SK-N-MC (cell line): ENCODE measurements at regions not wholly inside any gene's neighbourhood (a gene's known extent, or its start where the extent isn't known, plus 50 kb on each side); places are given as distances from the start of the nearest gene placed in this dataset.
A peak's percentile ranks its signal among the peaks of the same experiment; 100 is the strongest.

ENCODE experiments used
- DNase-seq: peaks from one replicate; pipeline ENCODE4 v3.0.0-alpha.2; 2011; ENCODE audit warnings: low read depth, low spot score
- H3K27ac ChIP-seq: fragments of 200-600 bp; sonication (generic); 2 replicates; pipeline ENCODE4 v1.5.1; 2016; ENCODE audit warnings: mixed run types
- H3K36me3 ChIP-seq: fragments of 200-600 bp; sonication (generic); 2 replicates; pipeline ENCODE4 v1.6.1; 2017; ENCODE audit warnings: antibody characterized with exemption, low read length, mixed read lengths; ENCODE audit not compliant: insufficient read depth
- H3K4me3 ChIP-seq: fragments of 200-600 bp; sonication (generic); 2 replicates; pipeline ENCODE4 v1.5.1; 2016
- H3K9ac ChIP-seq: fragments of 200-600 bp; sonication (generic); 2 replicates; pipeline ENCODE4 v1.8.0; 2017; ENCODE audit warnings: mixed run types, mixed read lengths; ENCODE audit not compliant: insufficient read length
- H3K9me3 ChIP-seq: fragments of 200-600 bp; sonication (generic); 2 replicates; pipeline ENCODE4 v1.6.1; 2017; ENCODE audit warnings: low read depth, mild to moderate bottlenecking, antibody characterized with exemption, low read length, moderate library complexity, mixed read lengths
- EZH2 ChIP-seq: fragments of 200-600 bp; sonication (generic); IDR thresholded peaks from one replicate; pipeline ENCODE4 v1.6.1; 2017; ENCODE audit warnings: antibody characterized with exemption
- FOXP2 ChIP-seq: optimal IDR thresholded peaks from 2 replicates; pipeline ENCODE3; 2011; ENCODE audit warnings: mild to moderate bottlenecking, moderate library complexity; ENCODE audit not compliant: insufficient read depth; ENCODE audit errors: extremely low read length, control extremely low read depth
- POLR2AphosphoS5 ChIP-seq: IDR thresholded peaks from 2 replicates; pipeline ENCODE4 v1.6.1; 2012; ENCODE audit warnings: mild to moderate bottlenecking, low read depth, low read length, borderline replicate concordance

DNA sequence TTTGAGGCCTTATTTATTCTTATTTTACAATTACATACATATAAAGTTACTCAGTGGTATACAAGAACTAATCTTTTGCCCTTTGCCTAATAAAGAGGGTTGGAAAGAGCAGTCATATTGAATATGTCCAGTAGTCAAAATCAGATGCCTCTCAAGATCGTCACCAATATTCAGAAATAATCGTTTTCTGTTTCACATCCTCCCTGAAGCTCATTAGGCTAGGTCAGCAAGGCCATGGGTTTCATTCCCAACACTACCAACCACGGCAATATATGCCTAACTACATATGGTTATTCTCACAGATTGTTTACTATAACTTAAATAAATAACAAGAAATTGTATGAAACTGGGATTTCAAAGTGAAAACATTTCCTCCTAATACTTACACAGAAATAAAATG, 167.2 kb upstream of the MANEA start:
- H3K4me3 ChIP-seq = no peak overlapping the region
- no peak for DNase-seq
- H3K9me3 ChIP-seq = no peaks in the 10 kb centered on the region
- no peaks in the 10 kb centered on the region for H3K36me3 ChIP-seq
- H3K9ac ChIP-seq = no peak overlapping the region
- no peak overlapping the region for H3K27ac ChIP-seq
- TF ChIP-seq EZH2 = no peak
- no peak for TF ChIP-seq FOXP2
- TF ChIP-seq POLR2AphosphoS5 = no peak

DNA sequence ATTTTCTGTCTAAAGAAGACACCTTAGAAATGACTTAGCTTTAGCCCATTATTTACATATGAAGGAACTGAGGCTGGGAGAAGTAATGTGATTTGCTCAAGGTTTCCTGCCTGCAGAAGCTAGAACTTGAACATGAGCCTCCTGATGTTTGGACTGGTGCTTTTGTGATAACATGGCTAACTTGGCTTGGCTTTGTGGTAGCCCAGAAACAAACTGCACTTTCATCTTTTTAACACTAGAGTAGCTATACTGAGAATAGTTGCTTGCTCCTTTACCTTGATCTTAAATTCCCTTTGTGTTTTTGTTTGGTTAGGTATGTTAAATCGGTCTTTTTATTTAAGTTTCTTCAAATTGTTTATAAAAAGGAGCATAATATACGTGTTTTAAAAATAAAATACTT, 163.5 kb upstream of the MANEA start:
- Histone ChIP-seq H3K9me3 (no peaks in the 10 kb centered on the region), H3K9ac (no peak overlapping the region), H3K36me3 (no peaks in the 10 kb centered on the region), H3K27ac (no peak overlapping the region), H3K4me3 (no peak overlapping the region)
- TF ChIP-seq EZH2 (no peak), POLR2AphosphoS5 (no peak), FOXP2 (no peak)
- no peak for DNase-seq

DNA sequence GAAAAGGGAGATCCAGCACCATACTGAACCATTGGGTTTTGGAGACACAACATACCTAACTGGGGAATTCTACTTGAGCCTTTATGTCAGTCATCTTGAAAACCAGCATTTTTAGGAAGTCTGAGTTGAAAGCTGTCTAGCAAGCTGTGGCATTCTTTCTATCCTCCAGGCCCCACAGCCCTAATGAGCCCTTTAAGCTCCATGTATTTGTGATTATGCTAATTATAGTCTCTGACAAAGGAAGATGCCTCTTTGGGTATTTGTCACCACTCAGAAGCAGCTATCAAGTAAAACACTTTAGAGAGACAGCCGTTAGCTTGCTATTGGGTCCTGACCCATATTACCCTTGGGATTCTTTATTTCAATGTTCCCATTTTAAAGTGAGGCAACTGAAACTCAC, 159.5 kb upstream of the MANEA start:
- Histone ChIP-seq H3K9me3 (no peaks in the 10 kb centered on the region), H3K4me3 (no peak overlapping the region), H3K36me3 (no peaks in the 10 kb centered on the region), H3K27ac (no peak overlapping the region), H3K9ac (no peak overlapping the region)
- TF ChIP-seq POLR2AphosphoS5 (no peak), EZH2 (no peak), FOXP2 (no peak)
- DNase-seq = no peak

DNA sequence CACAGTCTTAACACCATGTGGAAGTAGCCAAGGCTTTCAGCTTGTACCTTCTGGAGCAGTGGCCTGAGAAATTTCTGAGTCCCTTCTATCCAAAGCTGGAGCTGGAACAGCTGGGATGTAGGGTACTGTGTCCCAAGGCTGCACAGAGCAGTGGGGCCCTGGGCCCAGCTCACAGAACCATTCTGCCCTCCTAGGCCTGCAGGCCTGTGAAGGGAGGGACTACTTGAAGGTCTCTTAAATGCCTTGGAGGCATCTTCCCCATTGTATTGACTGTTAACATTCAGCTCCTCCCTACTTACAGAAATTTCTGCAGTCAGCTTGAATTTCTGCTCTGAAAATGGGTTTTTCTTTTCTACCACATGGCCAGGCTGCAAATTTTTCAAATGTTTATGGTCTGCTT, 156.5 kb upstream of the MANEA start:
- DNase-seq = no peak
- TF ChIP-seq POLR2AphosphoS5 = no peak
- TF ChIP-seq EZH2 = no peak
- no peak for TF ChIP-seq FOXP2
- no peak overlapping the region for H3K4me3 ChIP-seq

DNA sequence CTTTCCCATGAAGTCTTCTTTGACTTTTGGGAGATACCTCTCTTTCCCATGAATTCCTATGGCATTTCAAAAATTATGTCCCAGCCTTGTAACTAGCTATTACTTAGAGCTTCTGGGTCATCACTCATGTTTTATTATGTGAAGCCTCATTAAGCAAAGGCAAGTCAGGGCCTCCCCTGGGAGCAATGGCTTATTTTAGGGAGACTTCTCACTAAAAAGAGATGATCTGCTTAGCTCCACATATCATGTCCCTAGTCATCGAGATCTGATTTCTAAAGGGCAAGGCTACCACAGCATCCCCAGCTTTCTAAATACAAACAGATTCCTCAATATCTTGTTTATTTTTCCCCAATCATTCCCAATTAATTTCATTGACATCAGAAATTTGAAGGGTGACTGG, 154.0 kb upstream of the MANEA start:
- no peak overlapping the region for H3K9ac ChIP-seq
- no peaks in the 10 kb centered on the region for H3K9me3 ChIP-seq
- TF ChIP-seq EZH2 (no peak), POLR2AphosphoS5 (no peak), FOXP2 (no peak)
- H3K27ac ChIP-seq = no peak overlapping the region
- H3K4me3 ChIP-seq = no peak overlapping the region
- DNase-seq = no peak
- H3K36me3 ChIP-seq = no peaks in the 10 kb centered on the region

More for the DNA sequence above, 156.5 kb upstream of the MANEA start:
- Histone ChIP-seq H3K9ac (no peak overlapping the region), H3K36me3 (no peaks in the 10 kb centered on the region), H3K27ac (no peak overlapping the region), H3K9me3 (no peaks in the 10 kb centered on the region)

DNA sequence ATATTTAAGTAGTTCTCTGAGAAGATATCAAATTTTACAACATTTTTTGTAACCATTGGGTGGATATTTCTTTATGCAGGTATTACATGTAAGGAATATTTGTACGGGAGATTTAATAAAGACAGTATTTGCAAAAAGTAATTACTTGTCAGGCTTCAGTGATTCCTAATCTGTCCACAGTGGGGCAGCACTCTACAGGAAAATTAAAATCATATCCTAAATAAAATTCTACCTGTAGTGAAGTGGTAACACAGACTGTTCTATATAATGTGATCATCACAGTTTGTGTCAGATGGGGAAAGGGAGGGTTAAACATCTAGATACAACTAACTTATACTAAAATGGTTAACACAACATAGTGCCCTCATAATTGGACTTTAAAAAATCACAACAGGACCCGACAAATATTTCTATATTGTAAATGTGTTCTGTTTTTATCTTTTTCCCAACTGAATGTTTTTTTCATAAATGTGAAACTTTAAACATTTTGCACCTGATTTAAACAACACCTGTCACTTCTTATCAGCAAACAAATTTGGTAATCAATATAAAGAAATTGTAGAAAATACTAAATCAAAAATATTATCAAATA, 145.6 kb upstream of the MANEA start:
- no peak overlapping the region for H3K4me3 ChIP-seq
- no peak overlapping the region for H3K27ac ChIP-seq
- DNase-seq = peak; percentile 59
- no peak overlapping the region for H3K9ac ChIP-seq
- H3K36me3 ChIP-seq = no peaks in the 10 kb centered on the region
- TF ChIP-seq POLR2AphosphoS5 = no peak
- TF ChIP-seq EZH2 = no peak
- TF ChIP-seq FOXP2 = no peak
- H3K9me3 ChIP-seq = no peaks in the 10 kb centered on the region

DNA sequence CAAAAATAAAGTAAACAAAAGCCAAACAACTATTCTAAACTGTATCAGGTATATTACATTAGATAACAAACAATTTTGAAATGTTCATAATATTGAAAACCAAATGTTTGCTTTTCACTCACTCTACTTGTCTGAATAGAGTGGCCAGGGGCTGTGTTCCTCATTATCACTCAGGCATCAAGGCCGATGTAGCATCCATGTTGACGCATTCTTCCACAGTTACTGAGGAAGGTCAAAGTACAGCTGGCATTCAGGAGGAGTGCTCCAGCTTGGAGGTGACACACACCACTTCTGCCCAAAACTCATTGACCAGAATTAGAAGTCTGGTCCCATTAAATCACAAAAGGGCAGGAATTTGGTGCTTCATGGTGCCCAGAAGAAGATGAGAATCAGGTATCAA, 137.6 kb upstream of the MANEA start:
- no peak for DNase-seq
- Histone ChIP-seq H3K27ac (no peak overlapping the region), H3K9me3 (no peaks in the 10 kb centered on the region), H3K36me3 (no peaks in the 10 kb centered on the region), H3K4me3 (no peak overlapping the region), H3K9ac (no peak overlapping the region)
- TF ChIP-seq EZH2 (no peak), FOXP2 (no peak), POLR2AphosphoS5 (no peak)

DNA sequence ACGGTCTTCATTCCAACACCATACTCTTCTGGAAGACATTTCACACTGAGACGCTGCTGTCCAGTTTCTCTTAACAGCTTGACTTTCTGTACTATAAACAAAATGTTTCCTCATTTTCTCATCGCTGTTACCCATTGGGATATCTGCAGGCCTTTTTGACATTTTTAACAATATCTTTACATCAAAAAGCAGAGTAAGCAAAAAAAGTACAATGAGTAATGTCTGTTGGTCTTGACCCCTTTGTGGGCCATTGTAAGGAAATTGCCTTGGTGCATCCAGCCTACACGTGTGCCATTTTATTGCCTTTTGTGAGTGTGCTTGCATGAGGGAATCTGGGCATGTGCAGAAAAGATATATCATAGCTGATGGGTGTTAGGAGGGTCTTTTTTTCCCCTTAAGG, 129.1 kb upstream of the MANEA start:
- H3K4me3 ChIP-seq = no peak overlapping the region
- H3K36me3 ChIP-seq = no peaks in the 10 kb centered on the region
- TF ChIP-seq EZH2 (no peak), FOXP2 (no peak), POLR2AphosphoS5 (no peak)
- no peak overlapping the region for H3K27ac ChIP-seq
- no peaks in the 10 kb centered on the region for H3K9me3 ChIP-seq
- no peak overlapping the region for H3K9ac ChIP-seq
- no peak for DNase-seq

DNA sequence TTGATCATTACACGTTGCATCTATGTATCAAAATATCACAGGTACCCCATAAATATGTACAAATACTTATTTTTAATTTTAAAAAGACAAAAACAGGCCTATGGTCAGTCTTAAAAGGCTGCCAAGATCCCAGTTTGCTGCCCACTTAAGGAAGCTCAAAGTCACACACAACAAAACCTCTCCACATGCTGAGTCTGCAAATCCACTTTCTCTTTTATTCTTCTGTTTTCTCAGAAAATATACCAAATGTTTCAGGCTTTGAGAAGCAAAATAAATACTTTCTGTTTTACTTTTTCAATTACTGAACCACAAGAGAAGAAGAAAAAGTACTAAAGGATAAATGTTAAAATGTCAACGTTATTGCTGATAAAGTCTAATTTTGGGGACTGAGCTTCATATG, 107.8 kb upstream of the MANEA start:
- Histone ChIP-seq H3K4me3 (no peak overlapping the region), H3K36me3 (no peaks in the 10 kb centered on the region), H3K9me3 (no peaks in the 10 kb centered on the region), H3K27ac (no peak overlapping the region), H3K9ac (no peak overlapping the region)
- DNase-seq = no peak
- TF ChIP-seq FOXP2 (no peak), EZH2 (no peak), POLR2AphosphoS5 (no peak)
